Cardiac muscle cell (in vitro differentiated cells and primary cell): ENCODE measurements at regions not wholly inside any gene's neighbourhood (a gene's known extent, or its start where the extent isn't known, plus 50 kb on each side); places are given as distances from the start of the nearest gene placed in this dataset.

Source experiments
- DNase-seq, 2 donors: peaks; one replicate each; pipeline versions ENCODE4 v3.0.0 to v3.0.0-alpha.2; 2010 to 2017; ENCODE audit warnings: low read depth in 1 of 2, low spot score in 1 of 2
- H3K27ac ChIP-seq: fragments of 200-600 bp; sonication (generic); 2 replicates; pipeline ENCODE4 v1.5.1; 2016
- H3K27me3 ChIP-seq: fragments of 200-600 bp; sonication (generic); 2 replicates; pipeline ENCODE4 v1.6.0; 2016; ENCODE audit warnings: control low read depth
- H3K36me3 ChIP-seq: fragments of 200-600 bp; sonication (generic); 2 replicates; pipeline ENCODE4 v1.5.1; 2016; ENCODE audit warnings: control low read depth
- H3K4me1 ChIP-seq: fragments of 200-600 bp; sonication (generic); 2 replicates; pipeline ENCODE4 v1.8.1; 2017; ENCODE audit warnings: low read depth, mild to moderate bottlenecking, mixed run types
- H3K4me3 ChIP-seq: fragments of 200-600 bp; sonication (generic); 2 replicates; pipeline ENCODE4 v1.5.1; 2016; ENCODE audit warnings: mild to moderate bottlenecking
- H3K9me3 ChIP-seq: fragments of 200-600 bp; sonication (generic); 2 replicates; pipeline ENCODE4 v1.5.1; 2017; ENCODE audit warnings: low read depth, mild to moderate bottlenecking, control low read depth
- TF ChIP-seq, protein P1 (sequence below): IDR thresholded peaks from 2 replicates; pipeline ENCODE4 v1.5.1; 2012; ENCODE audit warnings: low read depth, mild to moderate bottlenecking, low read length

DNA sequence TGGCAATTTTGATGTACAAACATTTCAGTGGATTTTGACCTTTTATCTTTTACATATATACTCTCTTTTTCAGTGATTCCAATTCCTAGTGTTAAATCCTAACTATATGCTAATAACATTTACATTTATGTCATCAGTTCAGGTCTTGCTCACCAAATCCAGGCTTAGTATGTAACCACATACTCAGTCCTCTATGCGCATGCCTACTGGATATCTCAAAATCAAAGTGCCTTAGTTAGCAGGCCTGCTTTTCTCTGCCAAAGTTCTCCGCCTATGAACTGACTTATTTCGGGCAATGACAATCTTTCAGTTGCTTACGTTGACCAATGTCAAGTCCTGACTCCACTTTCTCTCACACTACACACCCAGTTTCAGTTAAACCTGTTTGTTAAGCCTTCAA, 478.5 kb upstream of the SLITRK1 start:
- Histone ChIP-seq H3K4me3 (no peak overlapping the region), H3K4me1 (no peaks in the 10 kb centered on the region), H3K27ac (no peak overlapping the region), H3K36me3 (no peaks in the 10 kb centered on the region), H3K9me3 (no peaks in the 10 kb centered on the region), H3K27me3 (no peaks in the 10 kb centered on the region)
- no peak for DNase-seq
- TF ChIP-seq, protein P1, sequence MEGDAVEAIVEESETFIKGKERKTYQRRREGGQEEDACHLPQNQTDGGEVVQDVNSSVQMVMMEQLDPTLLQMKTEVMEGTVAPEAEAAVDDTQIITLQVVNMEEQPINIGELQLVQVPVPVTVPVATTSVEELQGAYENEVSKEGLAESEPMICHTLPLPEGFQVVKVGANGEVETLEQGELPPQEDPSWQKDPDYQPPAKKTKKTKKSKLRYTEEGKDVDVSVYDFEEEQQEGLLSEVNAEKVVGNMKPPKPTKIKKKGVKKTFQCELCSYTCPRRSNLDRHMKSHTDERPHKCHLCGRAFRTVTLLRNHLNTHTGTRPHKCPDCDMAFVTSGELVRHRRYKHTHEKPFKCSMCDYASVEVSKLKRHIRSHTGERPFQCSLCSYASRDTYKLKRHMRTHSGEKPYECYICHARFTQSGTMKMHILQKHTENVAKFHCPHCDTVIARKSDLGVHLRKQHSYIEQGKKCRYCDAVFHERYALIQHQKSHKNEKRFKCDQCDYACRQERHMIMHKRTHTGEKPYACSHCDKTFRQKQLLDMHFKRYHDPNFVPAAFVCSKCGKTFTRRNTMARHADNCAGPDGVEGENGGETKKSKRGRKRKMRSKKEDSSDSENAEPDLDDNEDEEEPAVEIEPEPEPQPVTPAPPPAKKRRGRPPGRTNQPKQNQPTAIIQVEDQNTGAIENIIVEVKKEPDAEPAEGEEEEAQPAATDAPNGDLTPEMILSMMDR, result no peak

DNA sequence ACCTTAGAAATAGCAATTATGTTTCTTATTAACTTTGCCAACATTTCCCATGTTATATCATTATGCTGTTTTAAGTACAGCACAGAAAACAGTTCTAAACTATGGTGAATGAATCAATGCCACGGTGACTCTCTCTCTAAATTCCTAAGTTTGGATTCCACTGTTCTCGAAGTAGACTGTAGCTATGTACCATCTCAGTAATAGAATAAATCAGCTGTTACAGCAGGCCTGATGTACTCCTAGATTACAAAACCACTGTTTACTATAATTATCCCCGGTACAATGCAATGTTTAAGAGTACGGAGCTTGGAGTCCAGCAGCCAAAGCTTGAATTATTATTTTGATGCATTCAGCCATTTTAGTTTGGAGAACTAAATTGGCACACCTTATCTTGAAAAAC, 476.3 kb upstream of the SLITRK1 start:
- no peaks in the 10 kb centered on the region for H3K4me1 ChIP-seq
- H3K27me3 ChIP-seq, result no peaks in the 10 kb centered on the region
- no peak overlapping the region for H3K4me3 ChIP-seq
- TF ChIP-seq, protein P1, result no peak
- DNase-seq, result no peak
- H3K36me3 ChIP-seq, result no peaks in the 10 kb centered on the region
- no peaks in the 10 kb centered on the region for H3K9me3 ChIP-seq
- H3K27ac ChIP-seq, result no peak overlapping the region

DNA sequence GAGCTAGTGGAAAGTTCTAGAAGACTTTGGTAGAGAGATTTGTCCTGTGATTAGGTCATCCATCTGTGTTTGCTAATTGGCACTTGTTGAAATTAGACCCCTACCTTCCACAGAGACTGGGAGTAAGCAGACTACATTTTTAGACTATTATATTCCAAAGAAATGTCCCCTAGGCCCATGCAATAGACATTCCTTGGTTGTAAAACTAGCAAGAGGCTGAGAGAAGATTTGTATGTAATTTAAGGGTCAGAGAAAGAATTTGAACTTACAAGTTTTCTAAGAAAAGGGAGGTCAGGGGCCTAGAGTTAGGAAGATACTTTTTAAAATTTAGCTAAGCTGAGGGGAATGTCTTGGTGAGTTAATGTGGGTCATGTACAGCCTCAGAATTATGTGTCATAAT, 470.7 kb upstream of the SLITRK1 start:
- Histone ChIP-seq H3K4me3 (no peak overlapping the region), H3K27ac (no peak overlapping the region), H3K36me3 (no peaks in the 10 kb centered on the region), H3K27me3 (no peaks in the 10 kb centered on the region), H3K9me3 (no peaks in the 10 kb centered on the region), H3K4me1 (no peaks in the 10 kb centered on the region)
- TF ChIP-seq, protein P1, result no peak
- DNase-seq, result no peak

DNA sequence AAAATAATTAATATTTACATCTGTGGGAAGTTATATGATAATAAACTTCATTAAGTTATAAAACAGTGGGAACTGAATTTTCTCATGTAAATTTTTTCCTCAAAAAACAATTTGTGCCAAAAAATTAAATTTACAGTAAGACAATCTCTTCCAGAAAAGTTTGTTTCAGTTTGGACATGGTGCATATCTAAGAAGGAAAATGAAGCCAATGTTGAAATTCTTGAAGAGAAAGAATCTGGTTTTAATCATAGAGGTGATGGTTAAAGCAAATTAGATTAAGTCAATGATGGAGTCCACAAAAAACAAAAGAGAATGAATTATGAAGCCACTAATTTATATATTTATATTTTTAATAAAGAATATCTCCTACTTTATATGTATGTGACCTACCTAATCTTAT, 457.2 kb upstream of the SLITRK1 start:
- TF ChIP-seq, protein P1, result no peak
- no peaks in the 10 kb centered on the region for H3K27me3 ChIP-seq
- H3K36me3 ChIP-seq, result no peaks in the 10 kb centered on the region
- H3K27ac ChIP-seq, result no peak overlapping the region
- H3K4me1 ChIP-seq, result no peaks in the 10 kb centered on the region
- no peak overlapping the region for H3K4me3 ChIP-seq
- DNase-seq, result no peak
- H3K9me3 ChIP-seq, result no peaks in the 10 kb centered on the region

DNA sequence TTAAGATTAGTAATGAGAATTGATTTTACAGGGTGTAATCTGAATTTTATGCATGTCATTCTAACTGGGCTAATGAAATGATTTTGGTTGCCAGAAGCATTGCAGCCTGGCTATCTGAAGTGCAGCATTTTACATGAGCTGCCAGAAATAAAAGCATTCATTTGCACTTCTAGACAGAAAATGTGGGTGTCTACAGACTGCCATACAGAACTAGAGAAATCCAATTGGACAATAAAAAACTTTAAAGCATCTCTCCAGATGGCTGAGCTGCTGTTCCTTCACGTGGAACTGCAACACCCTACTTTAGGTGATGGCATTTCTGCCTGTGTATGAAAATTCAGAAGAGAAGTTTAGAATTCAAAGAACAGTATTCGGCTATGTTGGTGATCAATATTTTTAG, 450.1 kb upstream of the SLITRK1 start:
- H3K27me3 ChIP-seq, result no peaks in the 10 kb centered on the region
- H3K27ac ChIP-seq, result no peak overlapping the region
- H3K36me3 ChIP-seq, result no peaks in the 10 kb centered on the region
- H3K9me3 ChIP-seq, result no peaks in the 10 kb centered on the region
- H3K4me3 ChIP-seq, result no peak overlapping the region
- TF ChIP-seq, protein P1, result no peak
- H3K4me1 ChIP-seq, result no peaks in the 10 kb centered on the region
- no peak for DNase-seq

DNA sequence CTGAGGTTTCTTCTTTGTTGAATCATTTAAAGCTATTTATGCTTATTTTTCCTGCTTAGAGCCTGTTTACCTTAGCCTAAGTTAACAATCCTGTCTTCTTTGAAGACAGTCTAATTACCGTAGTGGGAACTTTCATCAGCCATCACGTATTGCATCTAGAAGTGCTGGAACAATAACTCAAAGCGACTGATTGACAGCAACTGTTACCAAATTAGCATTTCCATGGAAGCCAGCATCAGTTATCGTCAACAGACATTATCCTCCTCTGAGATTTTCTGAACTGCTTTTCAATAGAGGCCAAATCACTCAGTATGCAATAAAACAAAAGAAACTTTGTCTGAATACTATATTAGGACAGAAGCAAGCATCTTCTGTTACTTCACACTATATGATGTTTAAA, 433.3 kb upstream of the SLITRK1 start:
- TF ChIP-seq, protein P1, result no peak
- Histone ChIP-seq H3K27ac (no peak overlapping the region), H3K4me1 (no peaks in the 10 kb centered on the region), H3K27me3 (no peaks in the 10 kb centered on the region), H3K36me3 (no peaks in the 10 kb centered on the region), H3K4me3 (no peak overlapping the region), H3K9me3 (no peaks in the 10 kb centered on the region)
- no peak for DNase-seq
